ENCODE measurements at regions not wholly inside any gene's neighbourhood (a gene's known extent, or its start where the extent isn't known, plus 50 kb on each side); places are given as distances from the start of the nearest gene placed in this dataset.

GRCh38 chr3:177529716-177530335 is 332.5 kb upstream of the TBL1XR1 start:
- Histone ChIP-seq H3K27ac (ENCODE audit: low read depth, low read length) (no peak overlapping the region), H3K27me3 (ENCODE audit: control insufficient read depth in 3 of 3, insufficient read depth in 3 of 3, low read length in 3 of 3) (no peaks in the 10 kb centered on the region), H3K9me3 (ENCODE audit: control insufficient read depth in 3 of 3, low read length in 3 of 3) (peaks cover 0 to 2% (median 0%) of the 10 kb centered on the region in 3 donors), H3K4me3 (ENCODE audit: low read length in 3 of 3) (no peak overlapping the region), H3K9ac (ENCODE audit: low read depth in 1 of 3, low read length in 3 of 3) (no peak overlapping the region), H3K36me3 (ENCODE audit: control insufficient read depth in 3 of 3, insufficient read depth in 3 of 3, low read length in 3 of 3) (no peaks in the 10 kb centered on the region), H3K4me1 (ENCODE audit: control insufficient read depth in 3 of 3, insufficient read depth in 3 of 3, low read length in 3 of 3) (peaks cover 0 to 5% (median 4%) of the 10 kb centered on the region in 3 donors)

GRCh38 chr3:177530908-177531307 is 333.6 kb upstream of the TBL1XR1 start:
- Histone ChIP-seq H3K27ac (ENCODE audit: low read depth, low read length) (no peak overlapping the region), H3K27me3 (ENCODE audit: control insufficient read depth in 3 of 3, insufficient read depth in 3 of 3, low read length in 3 of 3) (no peaks in the 10 kb centered on the region), H3K9me3 (ENCODE audit: control insufficient read depth in 3 of 3, low read length in 3 of 3) (no peaks in the 10 kb centered on the region), H3K4me1 (ENCODE audit: control insufficient read depth in 3 of 3, insufficient read depth in 3 of 3, low read length in 3 of 3) (peaks cover 0 to 5% (median 4%) of the 10 kb centered on the region in 3 donors), H3K9ac (ENCODE audit: low read depth in 1 of 3, low read length in 3 of 3) (no peak overlapping the region), H3K4me3 (ENCODE audit: low read length in 3 of 3) (no peak overlapping the region), H3K36me3 (ENCODE audit: control insufficient read depth in 3 of 3, insufficient read depth in 3 of 3, low read length in 3 of 3) (no peaks in the 10 kb centered on the region)

DNA sequence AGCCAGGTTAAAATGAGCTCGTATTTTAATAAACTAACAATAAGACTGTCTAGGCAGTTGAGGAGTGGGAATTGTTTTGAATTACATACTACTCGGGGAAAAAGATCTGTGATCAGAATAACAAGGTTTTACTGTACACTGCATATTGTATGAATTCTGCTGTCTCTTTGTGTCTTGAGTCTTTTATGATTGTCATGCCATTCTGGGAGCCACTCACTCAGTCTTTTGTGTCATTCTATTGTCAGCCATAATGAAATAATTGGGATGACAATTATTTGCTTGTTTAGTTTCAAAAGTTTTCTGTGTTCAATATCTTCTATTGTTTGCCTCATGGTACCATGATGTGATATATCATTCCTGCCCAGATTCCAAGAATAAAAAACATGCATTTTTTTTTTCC is 339.6 kb upstream of the TBL1XR1 start:
- Histone ChIP-seq H3K27me3 (ENCODE audit: control insufficient read depth in 3 of 3, insufficient read depth in 3 of 3, low read length in 3 of 3) (no peaks in the 10 kb centered on the region), H3K9ac (ENCODE audit: low read depth in 1 of 3, low read length in 3 of 3) (no peak overlapping the region), H3K36me3 (ENCODE audit: control insufficient read depth in 3 of 3, insufficient read depth in 3 of 3, low read length in 3 of 3) (no peaks in the 10 kb centered on the region), H3K4me3 (ENCODE audit: low read length in 3 of 3) (no peak overlapping the region), H3K27ac (ENCODE audit: low read depth, low read length) (no peak overlapping the region), H3K4me1 (ENCODE audit: control insufficient read depth in 3 of 3, insufficient read depth in 3 of 3, low read length in 3 of 3) (peaks cover 9 to 18% (median 15%) of the 10 kb centered on the region in 3 donors), H3K9me3 (ENCODE audit: control insufficient read depth in 3 of 3, low read length in 3 of 3) (no peaks in the 10 kb centered on the region)

- Histone ChIP-seq H3K4me3 (ENCODE audit: low read length in 3 of 3) (no peak overlapping the region), H3K9me3 (ENCODE audit: control insufficient read depth in 3 of 3, low read length in 3 of 3) (no peaks in the 10 kb centered on the region), H3K36me3 (ENCODE audit: control insufficient read depth in 3 of 3, insufficient read depth in 3 of 3, low read length in 3 of 3) (no peaks in the 10 kb centered on the region), H3K4me1 (ENCODE audit: control insufficient read depth in 3 of 3, insufficient read depth in 3 of 3, low read length in 3 of 3) (peaks cover 9 to 18% (median 15%) of the 10 kb centered on the region in 3 donors), H3K27ac (ENCODE audit: low read depth, low read length) (no peak overlapping the region), H3K27me3 (ENCODE audit: control insufficient read depth in 3 of 3, insufficient read depth in 3 of 3, low read length in 3 of 3) (no peaks in the 10 kb centered on the region), H3K9ac (ENCODE audit: low read depth in 1 of 3, low read length in 3 of 3) (no peak overlapping the region)
Observed at GRCh38 chr3:177537612-177538011, 340.3 kb upstream of the TBL1XR1 start.

DNA sequence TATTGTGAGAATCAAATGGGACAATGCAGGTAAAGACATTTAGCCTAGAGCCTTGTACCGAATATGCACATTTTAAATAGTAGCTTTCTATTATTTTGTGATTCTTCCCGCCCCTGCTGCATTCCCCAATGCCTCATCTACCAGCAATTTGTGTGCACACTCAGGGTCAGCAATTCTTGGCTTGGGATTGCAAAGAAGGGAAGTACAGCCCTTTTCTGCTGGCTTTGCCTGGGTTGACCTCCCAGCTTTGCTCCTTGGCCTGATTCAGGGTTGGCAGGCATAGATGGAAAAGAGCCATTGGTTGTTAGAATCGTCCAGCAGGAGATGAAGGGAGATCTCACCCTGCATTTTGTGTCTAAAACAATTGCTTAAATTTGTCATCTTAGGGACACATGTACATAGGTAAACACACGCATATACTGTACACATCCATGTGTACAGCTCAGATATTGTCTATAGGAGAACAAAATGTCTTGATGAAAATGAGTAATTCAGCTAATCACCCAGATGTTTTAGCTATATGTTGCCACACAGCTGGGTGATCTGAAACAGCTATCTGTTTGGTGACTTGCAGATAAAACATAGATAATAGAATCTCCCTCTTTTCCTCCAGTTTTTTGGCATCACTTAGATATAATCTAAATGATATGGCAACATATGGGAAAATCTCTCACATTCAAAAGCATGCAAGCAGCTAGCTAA is 340.9 kb upstream of the TBL1XR1 start:
- no peaks in the 10 kb centered on the region for H3K27me3 ChIP-seq (ENCODE audit: control insufficient read depth in 3 of 3, insufficient read depth in 3 of 3, low read length in 3 of 3)
- H3K27ac ChIP-seq (ENCODE audit: low read depth, low read length) = no peak overlapping the region
- H3K9ac ChIP-seq (ENCODE audit: low read depth in 1 of 3, low read length in 3 of 3) = no peak overlapping the region

DNA sequence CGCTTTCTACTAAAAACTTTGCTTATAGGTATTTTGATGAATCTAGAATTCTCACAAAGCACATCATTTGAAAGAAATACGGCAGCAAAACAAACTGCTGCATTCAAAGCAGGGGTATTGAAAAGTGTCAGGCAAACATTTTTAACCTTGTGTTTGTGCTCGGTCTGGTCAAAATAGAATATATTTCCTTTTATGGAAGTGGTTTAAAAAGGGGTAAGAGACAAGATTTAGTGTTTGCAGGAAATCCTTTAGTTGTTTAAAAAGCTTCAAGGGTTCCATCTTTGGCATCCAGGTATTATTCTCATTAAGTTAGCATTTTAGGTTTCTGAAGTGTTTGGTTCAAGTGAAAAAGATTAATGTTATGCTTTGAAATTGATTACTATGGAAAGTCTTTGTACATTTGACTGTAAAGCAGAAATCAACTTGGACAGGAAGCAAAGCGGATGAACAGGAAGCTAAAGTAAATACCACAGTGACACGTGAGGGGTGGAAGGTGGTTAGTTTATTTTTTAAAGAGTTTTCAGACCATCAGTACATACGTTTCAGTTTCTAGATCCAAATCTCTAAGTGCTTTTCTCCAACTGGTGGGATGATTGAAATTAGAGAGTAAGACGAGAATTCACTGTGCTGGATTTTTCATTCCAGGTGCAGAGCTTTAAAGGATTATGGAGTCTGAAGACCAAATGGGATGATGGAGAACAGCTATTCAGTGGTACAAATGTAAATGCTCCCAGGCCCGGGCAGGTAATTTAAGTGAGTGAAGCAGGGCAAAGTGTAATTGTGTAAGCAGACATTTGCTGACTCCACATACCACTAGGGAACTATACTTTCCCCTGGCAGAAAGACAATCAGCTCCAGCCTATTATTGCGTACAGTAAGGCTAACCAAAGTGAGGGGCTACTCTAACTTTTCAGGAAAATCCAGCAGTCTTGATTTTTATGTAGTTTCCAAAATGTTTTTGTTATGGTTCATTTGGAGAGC is 341.8 kb upstream of the TBL1XR1 start:
- Histone ChIP-seq H3K9ac (ENCODE audit: low read depth in 1 of 3, low read length in 3 of 3) (no peak overlapping the region), H3K4me1 (ENCODE audit: control insufficient read depth in 3 of 3, insufficient read depth in 3 of 3, low read length in 3 of 3) (peaks cover 9 to 18% (median 15%) of the 10 kb centered on the region in 3 donors), H3K27ac (ENCODE audit: low read depth, low read length) (no peak overlapping the region), H3K4me3 (ENCODE audit: low read length in 3 of 3) (no peak overlapping the region), H3K27me3 (ENCODE audit: control insufficient read depth in 3 of 3, insufficient read depth in 3 of 3, low read length in 3 of 3) (no peaks in the 10 kb centered on the region), H3K9me3 (ENCODE audit: control insufficient read depth in 3 of 3, low read length in 3 of 3) (no peaks in the 10 kb centered on the region), H3K36me3 (ENCODE audit: control insufficient read depth in 3 of 3, insufficient read depth in 3 of 3, low read length in 3 of 3) (no peaks in the 10 kb centered on the region)

More for the DNA sequence above, 340.9 kb upstream of the TBL1XR1 start:
- H3K4me1 ChIP-seq (ENCODE audit: control insufficient read depth in 3 of 3, insufficient read depth in 3 of 3, low read length in 3 of 3) = peaks cover 9 to 18% (median 15%) of the 10 kb centered on the region in 3 donors
- no peaks in the 10 kb centered on the region for H3K9me3 ChIP-seq (ENCODE audit: control insufficient read depth in 3 of 3, low read length in 3 of 3)
- no peaks in the 10 kb centered on the region for H3K36me3 ChIP-seq (ENCODE audit: control insufficient read depth in 3 of 3, insufficient read depth in 3 of 3, low read length in 3 of 3)
- H3K4me3 ChIP-seq (ENCODE audit: low read length in 3 of 3) = no peak overlapping the region

- Histone ChIP-seq H3K9me3 (ENCODE audit: control insufficient read depth in 3 of 3, low read length in 3 of 3) (no peaks in the 10 kb centered on the region), H3K27me3 (ENCODE audit: control insufficient read depth in 3 of 3, insufficient read depth in 3 of 3, low read length in 3 of 3) (no peaks in the 10 kb centered on the region), H3K4me1 (ENCODE audit: control insufficient read depth in 3 of 3, insufficient read depth in 3 of 3, low read length in 3 of 3) (peaks cover 9 to 18% (median 15%) of the 10 kb centered on the region in 3 donors), H3K4me3 (ENCODE audit: low read length in 3 of 3) (no peak overlapping the region), H3K9ac (ENCODE audit: low read depth in 1 of 3, low read length in 3 of 3) (no peak overlapping the region), H3K27ac (ENCODE audit: low read depth, low read length) (no peak overlapping the region), H3K36me3 (ENCODE audit: control insufficient read depth in 3 of 3, insufficient read depth in 3 of 3, low read length in 3 of 3) (no peaks in the 10 kb centered on the region)
Observed at GRCh38 chr3:177541541-177541940, 344.3 kb upstream of the TBL1XR1 start.

- no peak overlapping the region for H3K27ac ChIP-seq (ENCODE audit: low read depth, low read length)
- no peak overlapping the region for H3K9ac ChIP-seq (ENCODE audit: low read depth in 1 of 3, low read length in 3 of 3)
- no peaks in the 10 kb centered on the region for H3K4me1 ChIP-seq (ENCODE audit: control insufficient read depth in 3 of 3, insufficient read depth in 3 of 3, low read length in 3 of 3)
- no peaks in the 10 kb centered on the region for H3K36me3 ChIP-seq (ENCODE audit: control insufficient read depth in 3 of 3, insufficient read depth in 3 of 3, low read length in 3 of 3)
- no peak overlapping the region for H3K4me3 ChIP-seq (ENCODE audit: low read length in 3 of 3)
- H3K27me3 ChIP-seq (ENCODE audit: control insufficient read depth in 3 of 3, insufficient read depth in 3 of 3, low read length in 3 of 3) = no peaks in the 10 kb centered on the region
- no peaks in the 10 kb centered on the region for H3K9me3 ChIP-seq (ENCODE audit: control insufficient read depth in 3 of 3, low read length in 3 of 3)
Observed at GRCh38 chr3:177545964-177546363, 348.7 kb upstream of the TBL1XR1 start.

DNA sequence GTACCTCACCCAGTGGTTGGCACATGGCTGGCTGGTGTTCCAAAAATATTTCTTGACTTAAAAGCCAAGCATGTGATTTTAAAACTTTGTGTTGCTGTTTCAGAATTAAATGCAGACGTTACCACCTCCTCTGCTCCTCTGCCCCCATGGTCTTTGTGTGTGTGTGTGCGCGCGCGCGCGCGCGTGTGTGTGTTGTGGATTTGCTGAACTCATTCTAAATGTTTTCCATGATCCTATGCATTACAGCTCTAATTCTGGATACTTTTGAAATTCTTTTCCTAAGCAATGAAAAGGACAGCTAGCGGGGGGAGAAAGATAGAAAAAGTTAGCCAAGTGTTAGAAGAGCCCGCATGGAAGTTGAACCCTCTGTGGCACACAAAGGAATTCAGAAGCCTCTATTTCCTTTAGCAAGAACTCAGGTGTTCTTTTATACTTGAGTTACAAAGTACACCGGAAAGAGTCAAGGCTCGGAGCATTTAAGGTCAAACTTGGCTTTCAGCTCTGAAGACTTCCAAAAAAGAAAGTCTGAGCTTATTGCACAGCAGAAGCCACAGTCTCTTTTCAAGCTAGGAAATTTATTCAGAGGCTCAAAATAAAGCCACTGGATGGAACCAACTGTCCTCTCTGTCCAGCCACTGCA is 350.5 kb upstream of the TBL1XR1 start:
- Histone ChIP-seq H3K9me3 (ENCODE audit: control insufficient read depth in 3 of 3, low read length in 3 of 3) (no peaks in the 10 kb centered on the region), H3K4me3 (ENCODE audit: low read length in 3 of 3) (no peak overlapping the region), H3K9ac (ENCODE audit: low read depth in 1 of 3, low read length in 3 of 3) (no peak overlapping the region), H3K27me3 (ENCODE audit: control insufficient read depth in 3 of 3, insufficient read depth in 3 of 3, low read length in 3 of 3) (no peaks in the 10 kb centered on the region), H3K36me3 (ENCODE audit: control insufficient read depth in 3 of 3, insufficient read depth in 3 of 3, low read length in 3 of 3) (no peaks in the 10 kb centered on the region), H3K27ac (ENCODE audit: low read depth, low read length) (no peak overlapping the region), H3K4me1 (ENCODE audit: control insufficient read depth in 3 of 3, insufficient read depth in 3 of 3, low read length in 3 of 3) (no peaks in the 10 kb centered on the region)

Data from skeletal muscle tissue (tissue), 3 donors.